GM10248 (cell line): ENCODE measurements at regions not wholly inside any gene's neighbourhood (a gene's known extent, or its start where the extent isn't known, plus 50 kb on each side); places are given as distances from the start of the nearest gene placed in this dataset.

ENCODE experiments used
- CTCF ChIA-PET: fragments of 300-600 bp; sonication (Branson Sonifier 250); formaldehyde crosslinking; extraction: SDS; loops from one replicate; lab custom pipeline; 2021; ENCODE audit warnings: antibody characterized with exemption; lab: Yijun Ruan, JAX
- POLR2A ChIA-PET: fragments of 350-650 bp; sonication (Branson Sonifier 250); formaldehyde crosslinking; extraction: SDS; loops from one replicate; lab custom pipeline; 2020; ENCODE audit warnings: antibody characterized with exemption; lab: Yijun Ruan, JAX
- DNase-seq: peaks from one replicate; pipeline ENCODE4 v3.0.0; 2012; ENCODE audit errors: extremely low spot score
- CTCF ChIP-seq: IDR thresholded peaks from 2 replicates; pipeline ENCODE4 v1.5.1; 2012; ENCODE audit warnings: mild to moderate bottlenecking, low read depth; ENCODE audit errors: extremely low read depth, missing control alignments, control extremely low read depth

DNA sequence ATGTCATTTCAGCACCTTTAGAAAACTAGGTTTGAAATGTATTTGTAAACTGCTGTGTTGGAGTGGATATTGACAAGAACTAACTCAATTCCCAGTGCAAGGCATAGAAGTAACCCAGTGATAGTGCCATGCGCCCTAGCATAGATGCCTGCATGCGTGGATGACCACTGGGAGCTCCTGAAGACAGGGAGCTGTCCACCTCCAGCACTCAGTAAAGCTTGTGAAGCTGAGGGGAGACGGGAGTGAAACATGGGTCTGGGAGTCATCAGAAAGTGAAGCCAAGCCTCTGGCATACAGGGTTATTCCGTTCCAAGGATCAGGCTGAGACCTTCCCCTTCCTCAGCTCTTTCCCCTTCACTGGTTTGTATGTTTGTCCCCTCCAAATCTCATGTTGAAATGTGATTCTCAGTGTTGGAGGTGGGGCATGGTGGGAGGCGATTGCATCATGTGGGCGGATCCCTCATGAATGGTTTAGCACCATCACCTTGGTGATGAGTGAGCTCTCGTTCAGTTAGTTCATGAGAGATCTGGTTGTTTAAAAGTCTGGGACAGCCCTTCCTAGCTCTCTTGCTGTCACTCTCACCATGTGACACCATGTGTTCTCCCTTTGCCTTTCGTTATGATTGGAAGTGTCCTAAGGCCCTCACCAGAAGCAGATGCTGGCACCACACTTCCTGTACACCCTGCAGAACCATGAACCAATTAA, 146.5 kb upstream of the FERMT1 start:
- ChIA-PET POLR2A (no interaction called here), CTCF (interaction anchor here (1.3 kb wide), 1 partner anchor 87 kb away, joined by 3 read pairs; no protein-coding TSS in a partner anchor)
- no peak for DNase-seq
- TF ChIP-seq CTCF = no peak

- ChIA-PET POLR2A (no interaction called here), CTCF (interaction anchor here (1.7 to 1.9 kb wide), 2 partner anchors 14 to 1020 kb away, joined by 7 to 15 read pairs; no protein-coding TSS in a partner anchor)
- peak; percentile 19 for DNase-seq
- peak; percentile 27 for TF ChIP-seq CTCF
These were observed 142.5 kb upstream of the FERMT1 start for GRCh38 chr20:6265204-6265904.

- ChIA-PET CTCF (interaction anchor here (1.7 kb wide), 1 partner anchor 11 kb away, joined by 4 read pairs; no protein-coding TSS in a partner anchor), POLR2A (no interaction called here)
- DNase-seq = no peak
- TF ChIP-seq CTCF = no peak
These were observed 130.6 kb upstream of the FERMT1 start for GRCh38 chr20:6253396-6253795.

DNA sequence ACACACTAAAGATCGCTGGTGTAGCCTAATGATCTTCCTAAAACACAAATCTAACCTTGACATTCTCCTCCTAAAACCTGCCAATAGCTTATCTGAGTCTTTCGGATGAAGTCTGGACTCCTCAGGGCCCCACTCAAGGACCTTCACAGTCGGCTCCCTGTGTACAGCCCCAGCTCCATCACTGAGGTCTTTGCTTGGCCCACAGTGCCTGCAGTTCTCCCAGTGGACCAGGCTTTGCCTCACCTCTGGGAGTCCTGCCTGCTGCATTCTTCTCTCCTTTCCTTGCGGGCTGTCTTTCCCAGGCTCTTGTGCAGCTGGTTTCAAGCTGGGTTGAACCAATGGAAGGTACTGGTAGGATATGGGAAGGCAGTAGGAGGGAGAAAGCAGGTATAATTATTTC, 122.6 kb upstream of the FERMT1 start:
- CTCF ChIA-PET = no interaction called here
- POLR2A ChIA-PET = no interaction called here
- DNase-seq = no peak
- TF ChIP-seq CTCF = no peak

GRCh38 chr20:6241591-6241990, 118.8 kb upstream of the FERMT1 start:
- no peak for DNase-seq
- no peak for TF ChIP-seq CTCF
- POLR2A ChIA-PET = no interaction called here
- CTCF ChIA-PET = no interaction called here

DNA sequence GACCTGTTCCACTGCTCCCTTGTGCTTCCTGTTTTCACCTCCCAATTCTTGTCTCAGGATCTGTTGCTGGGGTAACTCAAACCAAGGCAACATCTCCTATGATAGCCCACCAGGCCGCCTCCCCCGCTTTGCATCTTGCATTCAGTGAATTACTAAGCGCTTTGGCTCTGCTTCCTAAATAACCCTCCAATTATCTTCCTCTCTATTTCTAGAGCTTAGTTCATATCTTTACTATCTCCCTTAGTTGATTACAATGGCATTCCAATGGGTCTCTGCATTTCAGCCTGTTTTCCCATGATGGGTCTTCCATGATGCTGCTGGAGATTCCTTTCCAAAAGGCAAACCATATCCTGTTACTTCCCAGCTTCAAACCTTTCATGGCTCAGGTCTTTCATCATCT, 117.2 kb upstream of the FERMT1 start:
- no peak for TF ChIP-seq CTCF
- DNase-seq = no peak
- ChIA-PET CTCF (no interaction called here), POLR2A (no interaction called here)
